ENCODE measurements at regions not wholly inside any gene's neighbourhood (a gene's known extent, or its start where the extent isn't known, plus 50 kb on each side); places are given as distances from the start of the nearest gene placed in this dataset.

DNA sequence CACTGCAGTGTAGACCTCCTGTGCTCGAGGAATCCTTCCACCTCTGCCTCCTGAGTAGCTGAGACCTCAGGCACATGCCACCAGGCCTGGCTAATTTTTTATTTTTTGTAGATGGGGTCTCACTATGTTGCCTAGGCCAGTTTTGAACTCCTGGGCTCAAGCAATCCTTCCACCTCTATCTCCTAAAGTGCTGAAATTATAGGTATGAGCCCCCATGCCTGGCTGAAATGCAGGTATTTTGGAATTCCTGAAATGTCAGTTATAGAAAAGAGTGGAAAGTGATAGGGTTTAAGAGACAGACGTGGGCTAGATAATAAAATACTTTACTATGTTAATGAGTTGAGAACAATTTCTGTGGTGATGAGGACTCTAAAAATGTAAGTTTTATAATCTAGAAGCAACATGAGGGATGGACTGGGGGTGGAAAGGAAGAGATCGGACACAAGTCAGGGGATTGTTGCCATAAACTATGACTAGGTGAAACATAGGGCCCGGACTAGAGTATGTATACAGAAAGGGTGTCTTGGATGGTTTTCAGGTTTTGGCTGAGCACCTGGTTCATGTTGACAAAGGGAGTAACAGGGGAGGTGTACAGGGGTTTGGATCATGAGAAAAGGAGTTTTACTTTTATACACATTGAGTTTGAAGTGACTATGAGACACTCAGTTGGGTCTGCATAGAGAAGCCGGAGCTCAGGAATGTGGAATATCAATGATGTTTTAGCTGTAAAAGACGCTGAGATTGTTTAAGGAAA, 165.6 kb upstream of the STARD13 start:
- no peaks in the 10 kb centered on the region for H3K27me3 Mint-ChIP-seq (ENCODE audit: unreplicated experiment)
- TF ChIP-seq, protein P1, sequence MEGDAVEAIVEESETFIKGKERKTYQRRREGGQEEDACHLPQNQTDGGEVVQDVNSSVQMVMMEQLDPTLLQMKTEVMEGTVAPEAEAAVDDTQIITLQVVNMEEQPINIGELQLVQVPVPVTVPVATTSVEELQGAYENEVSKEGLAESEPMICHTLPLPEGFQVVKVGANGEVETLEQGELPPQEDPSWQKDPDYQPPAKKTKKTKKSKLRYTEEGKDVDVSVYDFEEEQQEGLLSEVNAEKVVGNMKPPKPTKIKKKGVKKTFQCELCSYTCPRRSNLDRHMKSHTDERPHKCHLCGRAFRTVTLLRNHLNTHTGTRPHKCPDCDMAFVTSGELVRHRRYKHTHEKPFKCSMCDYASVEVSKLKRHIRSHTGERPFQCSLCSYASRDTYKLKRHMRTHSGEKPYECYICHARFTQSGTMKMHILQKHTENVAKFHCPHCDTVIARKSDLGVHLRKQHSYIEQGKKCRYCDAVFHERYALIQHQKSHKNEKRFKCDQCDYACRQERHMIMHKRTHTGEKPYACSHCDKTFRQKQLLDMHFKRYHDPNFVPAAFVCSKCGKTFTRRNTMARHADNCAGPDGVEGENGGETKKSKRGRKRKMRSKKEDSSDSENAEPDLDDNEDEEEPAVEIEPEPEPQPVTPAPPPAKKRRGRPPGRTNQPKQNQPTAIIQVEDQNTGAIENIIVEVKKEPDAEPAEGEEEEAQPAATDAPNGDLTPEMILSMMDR (IDR thresholded peaks at IDR 0.05; ENCODE audit: unreplicated experiment) = no peak
- no peak for DNase-seq
- H3K4me3 Mint-ChIP-seq (ENCODE audit: low read depth, unreplicated experiment) = no peak overlapping the region
- H3K36me3 Mint-ChIP-seq (ENCODE audit: insufficient read depth, unreplicated experiment) = no peaks in the 10 kb centered on the region
- H3K27ac Mint-ChIP-seq (ENCODE audit: unreplicated experiment) = no peak overlapping the region
- intact Hi-C loops (cut with micrococcal nuclease; ENCODE audit: unreplicated experiment) = no loop called here
- H3K4me1 Mint-ChIP-seq (ENCODE audit: low read depth, unreplicated experiment) = peaks cover 9% of the 10 kb centered on the region
- CTCF ChIA-PET = interaction anchor here (0.5 kb wide), 1 partner anchor 37 kb away, joined by 5 read pairs; no protein-coding TSS in a partner anchor
- H3K9me3 Mint-ChIP-seq (ENCODE audit: low read depth, unreplicated experiment) = no peaks in the 10 kb centered on the region
- no TSS peak for BruUV-seq (replicated peaks)

DNA sequence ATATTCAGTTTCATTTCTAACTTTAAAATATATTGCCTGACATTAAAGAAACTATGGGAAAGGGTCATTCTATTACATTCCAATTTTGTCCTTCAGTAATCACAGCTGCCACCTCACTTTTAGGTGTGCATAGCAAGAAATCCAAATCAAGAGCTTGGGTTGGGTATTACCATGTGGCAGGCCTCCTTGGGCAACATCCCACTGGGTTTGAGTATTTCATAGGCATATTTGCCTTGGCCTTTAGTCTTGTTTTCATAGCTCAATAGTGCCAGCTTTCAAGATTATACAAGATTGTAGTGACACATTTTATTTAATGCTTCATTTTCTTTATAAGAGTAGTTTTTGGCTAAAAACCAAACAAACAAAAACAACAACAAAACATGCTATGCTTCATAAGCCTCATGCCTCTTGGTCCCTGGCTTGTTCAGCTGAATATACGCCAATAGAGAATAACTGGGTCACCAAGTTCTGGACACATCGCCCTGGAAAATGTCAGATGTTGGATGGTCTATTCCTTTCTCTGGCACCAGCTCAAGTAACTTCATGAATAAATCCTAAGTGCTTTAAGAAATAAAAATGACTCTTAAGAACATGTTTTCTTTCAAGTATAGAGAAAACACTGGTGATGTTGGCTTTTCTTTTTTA, 167.4 kb upstream of the STARD13 start:
- no peak for DNase-seq
- H3K4me3 Mint-ChIP-seq (ENCODE audit: low read depth, unreplicated experiment) = no peak overlapping the region
- BruUV-seq (replicated peaks) = no TSS peak
- no peaks in the 10 kb centered on the region for H3K4me1 Mint-ChIP-seq (ENCODE audit: low read depth, unreplicated experiment)
- TF ChIP-seq, protein P1 (IDR thresholded peaks at IDR 0.05; ENCODE audit: unreplicated experiment) = no peak
- no peak overlapping the region for H3K27ac Mint-ChIP-seq (ENCODE audit: unreplicated experiment)
- CTCF ChIA-PET = interaction anchor here (0.7 kb wide), 1 partner anchor 90 kb away, joined by 3 read pairs; no protein-coding TSS in a partner anchor
- no peaks in the 10 kb centered on the region for H3K36me3 Mint-ChIP-seq (ENCODE audit: insufficient read depth, unreplicated experiment)
- intact Hi-C loops (cut with micrococcal nuclease; ENCODE audit: unreplicated experiment) = no loop called here
- H3K9me3 Mint-ChIP-seq (ENCODE audit: low read depth, unreplicated experiment) = no peaks in the 10 kb centered on the region
- no peaks in the 10 kb centered on the region for H3K27me3 Mint-ChIP-seq (ENCODE audit: unreplicated experiment)

DNA sequence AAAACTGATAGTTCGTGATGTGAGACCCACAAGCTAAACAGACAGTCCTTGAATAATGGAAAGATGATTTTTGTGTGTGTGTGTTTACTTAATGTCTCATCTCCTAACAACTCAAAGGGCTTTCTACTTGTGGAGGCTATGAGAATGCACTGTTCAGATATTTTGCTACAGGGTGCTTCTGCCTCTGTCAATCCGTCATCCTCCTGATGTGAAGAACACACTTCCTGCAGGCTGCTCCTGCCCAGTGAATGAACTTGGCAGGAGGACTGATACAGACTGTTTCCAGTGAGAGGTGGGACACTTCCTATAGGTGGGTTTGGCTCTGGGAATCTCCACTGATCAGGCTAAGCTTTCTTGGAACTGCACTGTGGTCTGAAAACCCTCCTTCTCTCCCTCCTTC, 168.4 kb upstream of the STARD13 start:
- Mint-ChIP-seq H3K27me3 (ENCODE audit: unreplicated experiment) (no peaks in the 10 kb centered on the region), H3K4me3 (ENCODE audit: low read depth, unreplicated experiment) (no peak overlapping the region), H3K9me3 (ENCODE audit: low read depth, unreplicated experiment) (no peaks in the 10 kb centered on the region), H3K4me1 (ENCODE audit: low read depth, unreplicated experiment) (no peaks in the 10 kb centered on the region), H3K36me3 (ENCODE audit: insufficient read depth, unreplicated experiment) (no peaks in the 10 kb centered on the region), H3K27ac (ENCODE audit: unreplicated experiment) (no peak overlapping the region)
- no peak for DNase-seq
- intact Hi-C loops (cut with micrococcal nuclease; ENCODE audit: unreplicated experiment) = no loop called here
- TF ChIP-seq, protein P1 (IDR thresholded peaks at IDR 0.05; ENCODE audit: unreplicated experiment) = no peak
- CTCF ChIA-PET = no interaction called here
- no TSS peak for BruUV-seq (replicated peaks)

DNA sequence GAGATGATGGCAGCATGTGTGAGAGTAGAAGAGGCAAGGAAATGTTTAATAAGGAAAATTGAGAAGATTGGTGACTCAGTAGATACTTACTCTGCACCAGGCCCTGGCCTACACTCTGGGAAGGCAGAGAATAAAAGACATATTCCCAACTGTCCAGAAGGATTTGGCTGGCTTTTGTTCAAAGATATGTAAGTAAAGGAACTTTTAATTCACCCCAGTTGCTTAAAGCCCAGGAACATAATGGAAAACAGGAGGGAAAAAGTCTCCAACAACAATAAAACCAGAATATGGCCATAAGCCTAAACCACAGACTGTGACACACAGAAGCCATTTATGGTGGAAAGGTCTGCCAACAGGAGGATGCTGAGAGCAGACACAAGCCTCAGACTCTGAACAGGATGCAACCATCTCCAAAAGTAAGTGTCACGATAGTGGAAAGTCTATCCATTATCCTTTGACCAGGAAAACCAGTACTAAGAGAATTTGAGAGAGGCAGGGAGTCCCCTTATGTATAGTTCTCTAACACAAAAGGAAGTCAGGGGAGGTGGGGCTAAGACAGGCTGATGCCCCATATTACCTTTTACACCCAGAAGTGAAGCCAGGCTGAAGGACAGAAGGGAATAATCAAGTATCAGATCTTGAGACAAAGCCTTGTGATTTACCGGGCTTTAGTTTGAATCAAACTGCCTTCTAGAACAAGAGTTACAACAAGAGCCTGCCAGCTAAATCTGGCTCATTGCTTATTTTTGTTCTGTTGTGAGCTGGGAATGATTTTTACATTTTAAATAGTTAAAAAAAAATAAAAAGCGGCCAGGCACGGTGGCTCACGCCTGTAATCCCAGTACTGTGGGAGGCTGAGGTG, 169.5 kb upstream of the STARD13 start:
- Mint-ChIP-seq H3K9me3 (ENCODE audit: low read depth, unreplicated experiment) (no peaks in the 10 kb centered on the region), H3K27ac (ENCODE audit: unreplicated experiment) (no peak overlapping the region), H3K36me3 (ENCODE audit: insufficient read depth, unreplicated experiment) (no peaks in the 10 kb centered on the region), H3K4me1 (ENCODE audit: low read depth, unreplicated experiment) (no peaks in the 10 kb centered on the region), H3K4me3 (ENCODE audit: low read depth, unreplicated experiment) (no peak overlapping the region), H3K27me3 (ENCODE audit: unreplicated experiment) (no peaks in the 10 kb centered on the region)
- no peak for DNase-seq
- no TSS peak for BruUV-seq (replicated peaks)
- TF ChIP-seq, protein P1 (IDR thresholded peaks at IDR 0.05; ENCODE audit: unreplicated experiment) = no peak
- intact Hi-C loops (cut with micrococcal nuclease; ENCODE audit: unreplicated experiment) = no loop called here
- CTCF ChIA-PET = no interaction called here

Measured in Calu3 (cell line).